GM23338 (cell line): ENCODE measurements at regions not wholly inside any gene's neighbourhood (a gene's known extent, or its start where the extent isn't known, plus 50 kb on each side); places are given as distances from the start of the nearest gene placed in this dataset.

ENCODE experiments used
- ATAC-seq: fragments of 200-7000 bp; cut with Tn5 transposase; 3 replicates; pipeline ENCODE4 v1.9.1; 2020
- DNase-seq: peaks from one replicate; pipeline ENCODE4 v3.0.0-alpha.2; 2015; ENCODE audit warnings: low spot score
- H2AFZ ChIP-seq: fragments of 200-600 bp; sonication (generic); 2 replicates; pipeline ENCODE4 v1.8.0; 2016; ENCODE audit warnings: antibody characterized with exemption, mild to moderate bottlenecking, moderate library complexity
- H3F3A ChIP-seq: fragments of 200-600 bp; sonication (generic); replicated peaks from 2 replicates; pipeline ENCODE4 v1.8.0; 2017; ENCODE audit warnings: antibody characterized with exemption, mixed run types, low read depth
- H3K27ac ChIP-seq: fragments of 200-600 bp; sonication (generic); 2 replicates; pipeline ENCODE4 v1.6.1; 2016; ENCODE audit warnings: low read depth
- H3K27me3 ChIP-seq: fragments of 200-600 bp; sonication (generic); 2 replicates; pipeline ENCODE4 v1.8.0; 2016; ENCODE audit warnings: mild to moderate bottlenecking, mixed run types, moderate library complexity; ENCODE audit not compliant: insufficient read depth
- H3K36me3 ChIP-seq: fragments of 200-600 bp; sonication (generic); 2 replicates; pipeline ENCODE4 v1.8.0; 2016; ENCODE audit warnings: mild to moderate bottlenecking; ENCODE audit not compliant: insufficient read depth
- H3K4me1 ChIP-seq: fragments of 200-600 bp; sonication (generic); 2 replicates; pipeline ENCODE4 v1.8.0; 2016; ENCODE audit warnings: mild to moderate bottlenecking, moderate library complexity; ENCODE audit not compliant: insufficient read depth
- H3K4me2 ChIP-seq: fragments of 200-600 bp; sonication (generic); 2 replicates; pipeline ENCODE4 v1.7.1; 2017; ENCODE audit warnings: mixed run types
- H3K4me3 ChIP-seq: fragments of 200-600 bp; sonication (generic); 2 replicates; pipeline ENCODE4 v1.6.1; 2016; ENCODE audit warnings: mixed run types
- H3K79me2 ChIP-seq: fragments of 200-600 bp; sonication (generic); replicated peaks from 2 replicates; pipeline ENCODE4 v1.8.0; 2017; ENCODE audit warnings: mild to moderate bottlenecking; ENCODE audit not compliant: insufficient read depth
- H3K9me2 ChIP-seq: fragments of 200-600 bp; sonication (generic); 2 replicates; pipeline ENCODE4 v1.8.0; 2017; ENCODE audit not compliant: insufficient read depth
- H4K20me1 ChIP-seq: fragments of 200-600 bp; sonication (generic); replicated peaks from 2 replicates; pipeline ENCODE4 v1.8.0; 2017; ENCODE audit warnings: mild to moderate bottlenecking; ENCODE audit not compliant: insufficient read depth
- H3K27ac Mint-ChIP-seq: 2 replicates; pipeline ENCODE4 v1.8.0; 2020; ENCODE audit warnings: inconsistent platforms, mild to moderate bottlenecking, moderate library complexity, mixed read lengths
- H3K27me3 Mint-ChIP-seq: 3 replicates; pipeline ENCODE4 v1.8.0; 2022; ENCODE audit warnings: low read depth, mild to moderate bottlenecking, moderate library complexity, mixed read lengths, inconsistent platforms; ENCODE audit not compliant: insufficient read depth, poor library complexity
- H3K36me3 Mint-ChIP-seq: 3 replicates; pipeline ENCODE4 v1.8.0; 2021; ENCODE audit warnings: low read depth, mild to moderate bottlenecking, inconsistent platforms, moderate library complexity, mixed read lengths
- H3K4me1 Mint-ChIP-seq: 3 replicates; pipeline ENCODE4 v1.8.0; 2020; ENCODE audit warnings: mild to moderate bottlenecking, inconsistent platforms, mixed read lengths
- H3K4me3 Mint-ChIP-seq: 3 replicates; pipeline ENCODE4 v1.8.0; 2021; ENCODE audit warnings: moderate library complexity, mild to moderate bottlenecking, inconsistent platforms, mixed read lengths
- H3K9me3 Mint-ChIP-seq: 3 replicates; pipeline ENCODE4 v1.8.0; 2020; ENCODE audit warnings: moderate library complexity, mild to moderate bottlenecking, inconsistent platforms, mixed read lengths
- CREB1 ChIP-seq: fragments of 250-450 bp; sonication (Bioruptor Pico); IDR thresholded peaks from 2 replicates; pipeline ENCODE4 v1.5.0; 2020; ENCODE audit warnings: low read depth, mild to moderate bottlenecking, moderate library complexity
- CTCF ChIP-seq, 2 experiments: fragments of 200-600 bp in 1 of 2; sonication (generic) in 1 of 2; conservative IDR thresholded peaks; 2 replicates each; pipeline versions ENCODE4 v1.5.1 to v1.6.1; 2016 to 2017; ENCODE audit warnings: antibody characterized with exemption in 2 of 2, low read depth in 2 of 2, mild to moderate bottlenecking in 2 of 2, moderate library complexity in 1 of 2
- ETS1 ChIP-seq: IDR thresholded peaks from 2 replicates; pipeline ENCODE4 v1.6.1; 2016; ENCODE audit warnings: antibody characterized with exemption
- EZH2 ChIP-seq: fragments of 200-600 bp; sonication (generic); IDR thresholded peaks from one replicate; pipeline ENCODE4 v1.8.0; 2017; ENCODE audit warnings: antibody characterized with exemption, mild to moderate bottlenecking, low read depth; ENCODE audit not compliant: unreplicated experiment
- EZH2phosphoT487 ChIP-seq: fragments of 200-600 bp; sonication (generic); IDR thresholded peaks from one replicate; pipeline ENCODE4 v1.8.1; 2018; ENCODE audit warnings: antibody characterized with exemption; ENCODE audit not compliant: unreplicated experiment
- JUNB ChIP-seq: IDR thresholded peaks from one replicate; pipeline ENCODE4 v1.6.1; 2016; ENCODE audit warnings: antibody characterized with exemption; ENCODE audit not compliant: unreplicated experiment
- NANOG ChIP-seq: IDR thresholded peaks from 2 replicates; pipeline ENCODE4 v1.6.1; 2016; ENCODE audit warnings: antibody characterized with exemption, borderline replicate concordance
- POLR2AphosphoS5 ChIP-seq: IDR thresholded peaks from 2 replicates; pipeline ENCODE4 v1.6.1; 2016; ENCODE audit warnings: antibody characterized with exemption, low read depth
- REST ChIP-seq: IDR thresholded peaks from one replicate; pipeline ENCODE4 v1.6.1; 2018; ENCODE audit warnings: antibody characterized with exemption; ENCODE audit not compliant: unreplicated experiment
- STAT1 ChIP-seq: IDR thresholded peaks from one replicate; pipeline ENCODE4 v1.6.1; 2016; ENCODE audit warnings: antibody characterized with exemption; ENCODE audit not compliant: unreplicated experiment
- ZNF114 ChIP-seq: fragments of 250-450 bp; sonication (Bioruptor Pico); IDR thresholded peaks from 2 replicates; pipeline ENCODE4 v1.5.0; 2020; ENCODE audit warnings: mild to moderate bottlenecking, moderate library complexity
- ZNF331 ChIP-seq: fragments of 250-450 bp; sonication (Bioruptor Pico); IDR thresholded peaks from 2 replicates; pipeline ENCODE4 v1.5.0; 2020; ENCODE audit warnings: low read depth, mild to moderate bottlenecking, moderate library complexity
- ZNF462 ChIP-seq: fragments of 250-450 bp; sonication (Bioruptor Pico); IDR thresholded peaks from 2 replicates; pipeline ENCODE4 v1.5.0; 2020; ENCODE audit warnings: mild to moderate bottlenecking, moderate library complexity

GRCh38 chr10:131724169-131724545 lies 176.7 kb upstream of the PPP2R2D start:
- Mint-ChIP-seq H3K27me3 (peaks cover 14% of the 10 kb centered on the region), H3K9me3 (peaks cover 3% of the 10 kb centered on the region), H3K4me3 (no peak overlapping the region), H3K36me3 (no peaks in the 10 kb centered on the region), H3K27ac (no peak overlapping the region), H3K4me1 (peaks cover 27% of the 10 kb centered on the region)
- Histone ChIP-seq H3K4me3 (no peak overlapping the region), H3K9me2 (peaks cover 3% of the 10 kb centered on the region; the same call in 1 of the 2 replicates), H3K79me2 (no peaks in the 10 kb centered on the region), H3K36me3 (no peaks in the 10 kb centered on the region; the same call in 1 of the 2 replicates), H3K27me3 (no peaks in the 10 kb centered on the region), H3K27ac (no peak overlapping the region), H3K4me1 (peaks cover 4% of the 10 kb centered on the region), H3K4me2 (no peak overlapping the region), H4K20me1 (no peaks in the 10 kb centered on the region), H3F3A (0 out of 2 replicates have a peak, but pooled peaks cover 3% of the 10 kb centered on the region), H2AFZ (no peak overlapping the region)
- ATAC-seq (no peak), DNase-seq (no peak)
- no peak for TF ChIP-seq EZH2
- no peak for TF ChIP-seq CREB1 (CRISPR knock-in tag)
- no peak for TF ChIP-seq ZNF114 (CRISPR knock-in tag)
- TF ChIP-seq STAT1, result no peak
- no peak for TF ChIP-seq CTCF (conservative IDR thresholded peaks at IDR 0.05; ENCODE audit: low read depth in 2 of 2)
- no peak for TF ChIP-seq REST
- no peak for TF ChIP-seq JUNB
- no peak for TF ChIP-seq ZNF462 (CRISPR knock-in tag)
- no peak for TF ChIP-seq NANOG
- no peak for TF ChIP-seq ZNF331 (CRISPR knock-in tag)
- no peak for TF ChIP-seq POLR2AphosphoS5
- no peak for TF ChIP-seq ETS1
- no peak for TF ChIP-seq EZH2phosphoT487
